ENCODE measurements at regions not wholly inside any gene's neighbourhood (a gene's known extent, or its start where the extent isn't known, plus 50 kb on each side); places are given as distances from the start of the nearest gene placed in this dataset.

DNA sequence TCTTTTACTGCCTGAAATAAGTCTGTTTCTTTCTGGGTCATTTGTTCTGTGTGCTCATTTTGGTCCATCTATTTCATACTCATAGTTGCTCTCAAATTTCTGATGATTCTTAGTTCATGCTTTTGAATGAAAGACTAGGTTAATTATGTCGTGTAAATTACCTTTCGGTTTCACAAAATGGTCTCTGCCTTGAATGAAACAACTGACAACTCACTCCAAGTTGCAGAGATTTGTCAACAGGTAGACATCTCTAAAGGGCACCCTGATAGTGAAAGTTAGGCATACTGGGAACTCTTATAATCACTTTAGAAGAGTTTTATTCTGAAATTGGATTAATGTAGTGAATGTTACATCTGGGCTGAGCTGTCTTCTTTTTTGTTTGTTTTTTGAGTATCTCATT is 726.9 kb downstream of the PDHA2 start:
- intact Hi-C loops (cut with DNase I; ENCODE audit: low total_unique reads): no loop called here
- no peaks in the 10 kb centered on the region for H3K4me1 ChIP-seq
- H3K4me3 ChIP-seq: no peak overlapping the region
- no peaks in the 10 kb centered on the region for H3K36me3 ChIP-seq
- DNase-seq: no peak
- TF ChIP-seq, protein P1, sequence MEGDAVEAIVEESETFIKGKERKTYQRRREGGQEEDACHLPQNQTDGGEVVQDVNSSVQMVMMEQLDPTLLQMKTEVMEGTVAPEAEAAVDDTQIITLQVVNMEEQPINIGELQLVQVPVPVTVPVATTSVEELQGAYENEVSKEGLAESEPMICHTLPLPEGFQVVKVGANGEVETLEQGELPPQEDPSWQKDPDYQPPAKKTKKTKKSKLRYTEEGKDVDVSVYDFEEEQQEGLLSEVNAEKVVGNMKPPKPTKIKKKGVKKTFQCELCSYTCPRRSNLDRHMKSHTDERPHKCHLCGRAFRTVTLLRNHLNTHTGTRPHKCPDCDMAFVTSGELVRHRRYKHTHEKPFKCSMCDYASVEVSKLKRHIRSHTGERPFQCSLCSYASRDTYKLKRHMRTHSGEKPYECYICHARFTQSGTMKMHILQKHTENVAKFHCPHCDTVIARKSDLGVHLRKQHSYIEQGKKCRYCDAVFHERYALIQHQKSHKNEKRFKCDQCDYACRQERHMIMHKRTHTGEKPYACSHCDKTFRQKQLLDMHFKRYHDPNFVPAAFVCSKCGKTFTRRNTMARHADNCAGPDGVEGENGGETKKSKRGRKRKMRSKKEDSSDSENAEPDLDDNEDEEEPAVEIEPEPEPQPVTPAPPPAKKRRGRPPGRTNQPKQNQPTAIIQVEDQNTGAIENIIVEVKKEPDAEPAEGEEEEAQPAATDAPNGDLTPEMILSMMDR (IDR thresholded peaks at IDR 0.05): no peak
- no peak for TF ChIP-seq POLR2A (IDR thresholded peaks at IDR 0.05)
- H3K27me3 ChIP-seq: no peaks in the 10 kb centered on the region
- H3K9me3 ChIP-seq: no peaks in the 10 kb centered on the region
- no peak overlapping the region for H3K27ac ChIP-seq

DNA sequence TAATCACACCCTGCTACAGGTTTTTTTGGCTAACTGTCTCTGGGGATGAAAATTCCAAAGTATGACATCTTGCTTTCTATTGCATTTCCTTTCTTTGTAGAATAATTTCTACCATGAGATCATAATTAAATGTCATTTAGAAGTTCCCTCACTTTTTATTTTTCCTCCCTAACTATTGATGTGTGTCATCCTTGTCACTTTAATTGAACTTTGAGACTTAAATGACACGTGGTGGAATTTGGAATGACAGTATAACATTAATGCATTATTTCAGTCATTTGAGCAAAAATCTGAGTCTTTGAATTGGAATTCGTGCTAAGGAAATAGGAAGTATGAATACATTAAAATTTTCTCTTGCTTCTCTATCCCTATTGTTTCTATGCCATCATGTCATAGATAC is 745.4 kb downstream of the PDHA2 start:
- Histone ChIP-seq H3K9me3 (no peaks in the 10 kb centered on the region), H3K27me3 (no peaks in the 10 kb centered on the region), H3K36me3 (no peaks in the 10 kb centered on the region), H3K4me1 (no peaks in the 10 kb centered on the region), H3K4me3 (no peak overlapping the region), H3K27ac (no peak overlapping the region)
- intact Hi-C loops (cut with DNase I; ENCODE audit: low total_unique reads): no loop called here
- no peak for TF ChIP-seq POLR2A (IDR thresholded peaks at IDR 0.05)
- TF ChIP-seq, protein P1 (IDR thresholded peaks at IDR 0.05): no peak
- no peak for DNase-seq

DNA sequence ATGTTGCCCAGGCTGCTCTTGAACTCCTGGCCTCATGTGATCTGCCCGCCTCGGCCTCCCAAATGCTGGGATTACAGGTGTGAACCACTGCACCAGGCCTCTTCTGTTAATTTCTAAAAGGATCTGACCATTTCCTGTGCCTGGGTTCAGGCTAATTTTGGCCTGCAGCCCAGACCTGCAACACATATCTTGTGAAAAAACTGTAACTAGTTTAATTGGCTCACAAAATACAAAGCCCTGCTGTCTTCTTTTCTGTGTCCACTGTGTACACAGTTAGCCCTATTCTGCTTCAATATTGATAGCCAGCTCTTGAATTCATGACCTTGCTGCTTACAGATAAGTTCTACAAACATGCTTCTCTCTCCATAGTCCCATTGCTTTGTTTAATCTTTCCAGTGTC is 753.5 kb downstream of the PDHA2 start:
- H3K27me3 ChIP-seq: no peaks in the 10 kb centered on the region
- H3K9me3 ChIP-seq: no peaks in the 10 kb centered on the region
- DNase-seq: no peak
- no peak overlapping the region for H3K27ac ChIP-seq
- H3K4me3 ChIP-seq: no peak overlapping the region
- H3K4me1 ChIP-seq: no peaks in the 10 kb centered on the region
- no peaks in the 10 kb centered on the region for H3K36me3 ChIP-seq
- TF ChIP-seq POLR2A (IDR thresholded peaks at IDR 0.05): no peak
- TF ChIP-seq, protein P1 (IDR thresholded peaks at IDR 0.05): no peak
- intact Hi-C loops (cut with DNase I; ENCODE audit: low total_unique reads): no loop called here

DNA sequence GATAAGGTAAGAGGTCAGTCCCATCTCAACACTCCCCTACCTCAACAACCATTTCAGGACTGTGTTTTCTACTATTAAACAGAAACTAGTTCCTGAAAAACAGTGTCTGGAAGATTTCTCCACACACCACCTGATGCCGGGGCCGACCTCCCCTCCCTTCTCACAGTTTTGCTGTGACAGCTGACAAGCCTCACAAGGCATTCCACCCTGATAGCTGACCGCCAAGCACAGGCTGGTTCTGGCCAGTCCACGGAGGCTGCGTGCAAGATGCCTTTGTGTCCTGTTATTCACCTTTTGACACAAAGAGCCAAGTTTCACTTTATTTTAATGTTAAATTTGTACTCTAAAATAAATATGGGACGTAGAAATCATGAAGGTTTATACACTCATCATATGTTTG is 758.6 kb downstream of the PDHA2 start:
- intact Hi-C loops (cut with DNase I; ENCODE audit: low total_unique reads): no loop called here
- no peak for TF ChIP-seq POLR2A (IDR thresholded peaks at IDR 0.05)
- TF ChIP-seq, protein P1 (IDR thresholded peaks at IDR 0.05): no peak
- Histone ChIP-seq H3K27ac (no peak overlapping the region), H3K4me1 (no peaks in the 10 kb centered on the region), H3K36me3 (no peaks in the 10 kb centered on the region), H3K4me3 (no peak overlapping the region), H3K27me3 (no peaks in the 10 kb centered on the region), H3K9me3 (no peaks in the 10 kb centered on the region)
- no peak for DNase-seq

DNA sequence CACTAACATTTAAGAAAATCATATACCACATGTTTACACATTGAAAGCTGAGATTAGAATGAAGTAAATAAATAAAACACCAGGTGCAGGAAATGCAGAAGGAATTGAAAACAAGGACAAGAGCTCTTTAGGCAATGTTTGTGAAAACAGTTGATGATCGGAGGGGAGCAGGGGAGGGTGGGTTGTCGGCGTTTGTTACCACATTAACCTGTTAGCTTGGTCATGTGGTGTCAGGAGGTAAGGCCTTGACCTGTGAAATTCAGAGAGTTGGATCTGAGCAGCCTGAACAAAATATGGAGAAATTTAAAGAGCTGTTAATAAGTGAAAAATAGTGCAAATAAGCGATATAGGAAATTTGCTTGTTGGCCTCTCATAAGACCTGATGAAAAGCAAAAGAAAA is 759.9 kb downstream of the PDHA2 start:
- DNase-seq: no peak
- H3K36me3 ChIP-seq: no peaks in the 10 kb centered on the region

More for the DNA sequence above, 759.9 kb downstream of the PDHA2 start:
- Histone ChIP-seq H3K4me1 (no peaks in the 10 kb centered on the region), H3K4me3 (no peak overlapping the region), H3K27me3 (no peaks in the 10 kb centered on the region), H3K9me3 (no peaks in the 10 kb centered on the region), H3K27ac (no peak overlapping the region)
- TF ChIP-seq POLR2A (IDR thresholded peaks at IDR 0.05): no peak
- TF ChIP-seq, protein P1 (IDR thresholded peaks at IDR 0.05): no peak
- intact Hi-C loops (cut with DNase I; ENCODE audit: low total_unique reads): no loop called here
